Myocyte (in vitro differentiated cells): ENCODE measurements at regions not wholly inside any gene's neighbourhood (a gene's known extent, or its start where the extent isn't known, plus 50 kb on each side); places are given as distances from the start of the nearest gene placed in this dataset. TPM values are rescaled to one million over a fixed set of nuclear protein-coding genes. Genes with fewer than 3 reads are reported as not detected.

ENCODE experiments used
- DNase-seq: peaks from one replicate; pipeline ENCODE4 v3.0.0-alpha.2; 2012; ENCODE audit warnings: low read depth
- microRNA-seq: library from miRNA; unstranded; fragments of <30 nt; microRNA quantifications from one replicate; pipeline ENCODE4, GENCODE V29; 2016

- peak; percentile 30 for DNase-seq
Observed at GRCh38 chrX:39985551-39985950, 112.2 kb downstream of the BCOR start.

GRCh38 chrX:39988496-39988895, 109.3 kb downstream of the BCOR start:
- no peak for DNase-seq

GRCh38 chrX:39990388-39990787, 107.4 kb downstream of the BCOR start:
- DNase-seq = no peak

GRCh38 chrX:39992300-39992699, 105.5 kb downstream of the BCOR start:
- DNase-seq = no peak

GRCh38 chrX:39995457-39995856, 102.3 kb downstream of the BCOR start:
- no peak for DNase-seq

- no peak for DNase-seq
Observed at GRCh38 chrX:39996536-39996935, 101.2 kb downstream of the BCOR start.

GRCh38 chrX:39998636-39999406, 98.9 kb downstream of the BCOR start:
- no peak for DNase-seq

Small RNA genes lying in the stretch of these regions (microRNA-seq; reads per million reads assigned to microRNA genes)
- not detected for gene MIR1587
- gene MIR3937 = not detected
